Ectodermal cell (in vitro differentiated cells): ENCODE measurements at regions not wholly inside any gene's neighbourhood (a gene's known extent, or its start where the extent isn't known, plus 50 kb on each side); places are given as distances from the start of the nearest gene placed in this dataset.

Source experiments
- H3K27ac ChIP-seq: 2 replicates; pipeline ENCODE4 v1.7.0; 2013; ENCODE audit warnings: mild to moderate bottlenecking, low read depth, low read length; ENCODE audit not compliant: insufficient read depth, poor library complexity, severe bottlenecking
- H3K27me3 ChIP-seq: 2 replicates; pipeline ENCODE4 v1.7.0; 2013; ENCODE audit warnings: mild to moderate bottlenecking, low read length; ENCODE audit not compliant: insufficient read depth, control insufficient read depth, poor library complexity, severe bottlenecking
- H3K36me3 ChIP-seq: one replicate; pipeline ENCODE4 v1.7.0; 2013; ENCODE audit warnings: low read length; ENCODE audit not compliant: control insufficient read depth, insufficient read depth
- H3K4me1 ChIP-seq: one replicate; pipeline ENCODE4 v1.7.0; 2013; ENCODE audit warnings: low read length; ENCODE audit not compliant: control insufficient read depth, insufficient read depth
- H3K4me3 ChIP-seq: 2 replicates; pipeline ENCODE4 v1.7.0; 2013; ENCODE audit warnings: low read depth, low read length, control low read depth; ENCODE audit not compliant: insufficient read depth
- H3K9me3 ChIP-seq: 2 replicates; pipeline ENCODE4 v1.7.0; 2013; ENCODE audit warnings: mild to moderate bottlenecking, low read length, moderate library complexity; ENCODE audit not compliant: control insufficient read depth
- WGBS, 2 experiments: methylation state at CpG; one replicate each; pipeline ENCODE4 v1.1.7; 2013; ENCODE audit warnings: missing lambda C conversion rate in 2 of 2; 5-methylcytosine and 5-hydroxymethylcytosine counted together

- 97 to 100% methylated on average over 1 to 2 of the region's 2 CpGs for WGBS, 2 experiments
- no peak overlapping the region for H3K27ac ChIP-seq
- H3K4me1 ChIP-seq, result no peaks in the 10 kb centered on the region
- H3K27me3 ChIP-seq, result no peaks in the 10 kb centered on the region
- H3K9me3 ChIP-seq, result no peaks in the 10 kb centered on the region
- no peak overlapping the region for H3K4me3 ChIP-seq
- no peaks in the 10 kb centered on the region for H3K36me3 ChIP-seq
Measured at GRCh38 chr4:18945464-18945863, 923.9 kb upstream of the LCORL start.

- H3K27ac ChIP-seq, result no peak overlapping the region
- H3K9me3 ChIP-seq, result no peaks in the 10 kb centered on the region
- no peaks in the 10 kb centered on the region for H3K36me3 ChIP-seq
- no peaks in the 10 kb centered on the region for H3K4me1 ChIP-seq
- H3K4me3 ChIP-seq, result no peak overlapping the region
- no peaks in the 10 kb centered on the region for H3K27me3 ChIP-seq
Measured at GRCh38 chr4:18942874-18943273, 921.3 kb upstream of the LCORL start.

GRCh38 chr4:18938343-18939099 lies 917.0 kb upstream of the LCORL start:
- Histone ChIP-seq H3K27me3 (no peaks in the 10 kb centered on the region), H3K9me3 (no peaks in the 10 kb centered on the region)
- 80 to 94% methylated on average over 2 to 3 of the region's 3 CpGs for WGBS, 2 experiments

GRCh38 chr4:18937746-18938145 lies 916.2 kb upstream of the LCORL start:
- Histone ChIP-seq H3K4me3 (no peak overlapping the region), H3K27me3 (no peaks in the 10 kb centered on the region), H3K4me1 (peaks cover 5% of the 10 kb centered on the region), H3K9me3 (no peaks in the 10 kb centered on the region), H3K27ac (no peak overlapping the region), H3K36me3 (no peaks in the 10 kb centered on the region)
- 98% methylated on average over 3 to 4 of the region's 4 CpGs for whole genome bisulfite sequencing, 2 experiments

More at GRCh38 chr4:18938343-18939099, 917.0 kb upstream of the LCORL start:
- Histone ChIP-seq H3K4me3 (no peak overlapping the region), H3K36me3 (no peaks in the 10 kb centered on the region), H3K27ac (no peak overlapping the region), H3K4me1 (peaks cover 5% of the 10 kb centered on the region)

GRCh38 chr4:18937080-18937479 lies 915.5 kb upstream of the LCORL start:
- Histone ChIP-seq H3K4me1 (peaks cover 5% of the 10 kb centered on the region), H3K27ac (no peak overlapping the region), H3K27me3 (no peaks in the 10 kb centered on the region), H3K36me3 (no peaks in the 10 kb centered on the region), H3K9me3 (no peaks in the 10 kb centered on the region), H3K4me3 (no peak overlapping the region)
- WGBS, 2 experiments, result 72 to 73% methylated on average over 4 of the region's 4 CpGs

GRCh38 chr4:18935659-18936345 lies 914.2 kb upstream of the LCORL start:
- Histone ChIP-seq H3K4me3 (no peak overlapping the region), H3K27ac (no peak overlapping the region), H3K4me1 (peaks cover 5% of the 10 kb centered on the region), H3K27me3 (no peaks in the 10 kb centered on the region), H3K9me3 (no peaks in the 10 kb centered on the region), H3K36me3 (no peaks in the 10 kb centered on the region)
- WGBS, 2 experiments, result 61 to 68% methylated on average over 7 of the region's 7 CpGs

GRCh38 chr4:18934197-18934596 lies 912.6 kb upstream of the LCORL start:
- 85 to 89% methylated on average over 2 to 4 of the region's 4 CpGs for WGBS, 2 experiments
- Histone ChIP-seq H3K9me3 (no peaks in the 10 kb centered on the region), H3K36me3 (no peaks in the 10 kb centered on the region), H3K27ac (no peak overlapping the region), H3K4me3 (no peak overlapping the region), H3K27me3 (no peaks in the 10 kb centered on the region), H3K4me1 (peaks cover 5% of the 10 kb centered on the region)

- no peaks in the 10 kb centered on the region for H3K9me3 ChIP-seq
- 92% methylated on average over 1 of the region's 1 CpG; no CpG with 5 or more reads in 1 of the 2 experiments for WGBS, 2 experiments
Measured at GRCh38 chr4:18932730-18933339, 911.3 kb upstream of the LCORL start.

GRCh38 chr4:18931643-18932377 lies 910.3 kb upstream of the LCORL start:
- 88 to 100% methylated on average over 1 of the region's 1 CpG for WGBS, 2 experiments
- no peak overlapping the region for H3K27ac ChIP-seq
- H3K4me1 ChIP-seq, result peaks cover 5% of the 10 kb centered on the region
- H3K27me3 ChIP-seq, result no peaks in the 10 kb centered on the region
- H3K4me3 ChIP-seq, result no peak overlapping the region
- no peaks in the 10 kb centered on the region for H3K9me3 ChIP-seq
- H3K36me3 ChIP-seq, result no peaks in the 10 kb centered on the region

More at GRCh38 chr4:18932730-18933339, 911.3 kb upstream of the LCORL start:
- Histone ChIP-seq H3K27me3 (no peaks in the 10 kb centered on the region), H3K4me3 (no peak overlapping the region), H3K27ac (no peak overlapping the region), H3K4me1 (peaks cover 5% of the 10 kb centered on the region), H3K36me3 (no peaks in the 10 kb centered on the region)

- Histone ChIP-seq H3K36me3 (no peaks in the 10 kb centered on the region), H3K27me3 (no peaks in the 10 kb centered on the region)
- 94 to 96% methylated on average over 6 of the region's 6 CpGs for WGBS, 2 experiments
Measured at GRCh38 chr4:18930487-18930886, 908.9 kb upstream of the LCORL start.

More at GRCh38 chr4:18930487-18930886, 908.9 kb upstream of the LCORL start:
- Histone ChIP-seq H3K27ac (no peak overlapping the region), H3K4me3 (no peak overlapping the region), H3K4me1 (no peaks in the 10 kb centered on the region), H3K9me3 (no peaks in the 10 kb centered on the region)
